GM12864 (cell line): ENCODE measurements at regions not wholly inside any gene's neighbourhood (a gene's known extent, or its start where the extent isn't known, plus 50 kb on each side); places are given as distances from the start of the nearest gene placed in this dataset.

Experiments
- DNase-seq: peaks from one replicate; pipeline ENCODE4 v3.0.0-alpha.2; 2011; ENCODE audit warnings: low read depth
- H3K4me3 ChIP-seq: 2 replicates; pipeline ENCODE4 v1.5.1; 2011; ENCODE audit warnings: mild to moderate bottlenecking, low read depth, low read length, control low read depth
- TF ChIP-seq, protein P1 (sequence below): IDR thresholded peaks from 2 replicates; pipeline ENCODE4 v1.5.1; 2011; ENCODE audit warnings: low read depth, mild to moderate bottlenecking, moderate library complexity, low read length, control low read depth, inconsistent platforms; ENCODE audit errors: missing control alignments

DNA sequence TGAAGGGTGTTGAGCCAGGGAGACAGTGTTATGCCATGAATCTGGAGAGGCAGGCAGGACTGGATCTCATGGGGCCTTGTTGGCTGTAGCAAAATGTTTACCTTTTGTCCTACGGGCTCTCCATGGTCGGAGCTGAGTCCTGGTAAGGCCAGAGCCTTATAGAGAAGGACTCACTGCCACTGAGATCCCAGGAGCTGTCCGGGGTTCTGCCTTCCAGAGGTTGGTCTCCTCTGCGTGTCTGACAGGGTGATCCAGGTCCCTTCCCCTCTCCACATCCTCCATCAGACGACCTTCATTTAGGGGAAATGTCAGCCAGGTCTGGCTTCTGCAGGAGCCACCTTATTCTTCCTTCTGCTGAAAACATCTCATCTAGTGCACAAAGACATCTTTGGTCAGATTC is 285.2 kb upstream of the N4BP1 start:
- TF ChIP-seq, protein P1, sequence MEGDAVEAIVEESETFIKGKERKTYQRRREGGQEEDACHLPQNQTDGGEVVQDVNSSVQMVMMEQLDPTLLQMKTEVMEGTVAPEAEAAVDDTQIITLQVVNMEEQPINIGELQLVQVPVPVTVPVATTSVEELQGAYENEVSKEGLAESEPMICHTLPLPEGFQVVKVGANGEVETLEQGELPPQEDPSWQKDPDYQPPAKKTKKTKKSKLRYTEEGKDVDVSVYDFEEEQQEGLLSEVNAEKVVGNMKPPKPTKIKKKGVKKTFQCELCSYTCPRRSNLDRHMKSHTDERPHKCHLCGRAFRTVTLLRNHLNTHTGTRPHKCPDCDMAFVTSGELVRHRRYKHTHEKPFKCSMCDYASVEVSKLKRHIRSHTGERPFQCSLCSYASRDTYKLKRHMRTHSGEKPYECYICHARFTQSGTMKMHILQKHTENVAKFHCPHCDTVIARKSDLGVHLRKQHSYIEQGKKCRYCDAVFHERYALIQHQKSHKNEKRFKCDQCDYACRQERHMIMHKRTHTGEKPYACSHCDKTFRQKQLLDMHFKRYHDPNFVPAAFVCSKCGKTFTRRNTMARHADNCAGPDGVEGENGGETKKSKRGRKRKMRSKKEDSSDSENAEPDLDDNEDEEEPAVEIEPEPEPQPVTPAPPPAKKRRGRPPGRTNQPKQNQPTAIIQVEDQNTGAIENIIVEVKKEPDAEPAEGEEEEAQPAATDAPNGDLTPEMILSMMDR: no peak
- H3K4me3 ChIP-seq: no peak overlapping the region
- no peak for DNase-seq

DNA sequence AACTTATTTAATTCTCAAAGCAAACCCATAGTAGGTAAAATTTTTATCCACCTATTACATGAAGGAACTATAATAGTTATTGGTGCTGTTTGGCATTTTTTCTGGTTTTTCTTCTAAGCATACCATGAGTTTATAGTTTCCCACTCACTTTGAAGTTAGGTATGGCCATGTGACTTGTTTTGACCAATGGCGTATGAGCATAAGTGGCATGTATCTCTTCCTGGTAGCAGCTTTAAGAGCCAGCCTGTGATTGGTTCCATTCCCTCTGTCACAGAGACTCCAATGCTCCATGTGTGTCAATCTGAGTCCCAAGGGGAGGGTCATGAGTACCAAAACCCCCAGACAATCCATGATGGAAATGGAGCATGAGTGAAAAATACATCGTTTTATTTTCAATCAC is 282.9 kb upstream of the N4BP1 start:
- TF ChIP-seq, protein P1: no peak
- DNase-seq: no peak

DNA sequence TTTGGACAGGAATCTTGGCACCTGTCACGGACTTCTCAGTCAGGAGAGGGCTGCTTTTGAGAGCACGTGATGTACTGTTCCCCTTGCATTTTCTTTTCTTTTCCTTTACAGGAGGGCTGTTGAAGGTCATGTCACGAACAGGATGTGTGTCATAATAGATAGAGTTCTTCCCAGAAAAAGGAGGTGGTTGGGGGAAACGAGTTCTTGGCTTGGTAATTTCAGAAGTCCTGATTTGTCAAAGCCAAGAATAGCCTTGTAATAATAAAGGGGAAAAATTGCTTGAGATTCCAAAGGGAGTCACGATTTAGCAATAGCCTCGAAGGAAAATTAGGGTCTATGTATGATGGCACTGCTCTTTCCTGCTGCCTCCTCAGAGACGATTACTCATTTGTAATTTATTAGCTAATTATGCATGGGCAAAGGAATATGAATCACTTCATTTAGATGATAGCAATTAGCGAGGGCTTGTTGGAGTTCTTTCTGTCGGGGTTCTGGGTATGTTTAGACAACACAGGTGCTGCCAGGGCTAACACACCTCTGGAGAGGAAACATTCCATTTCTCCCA is 277.7 kb upstream of the N4BP1 start:
- TF ChIP-seq, protein P1: no peak
- H3K4me3 ChIP-seq: no peak overlapping the region

More for the DNA sequence above, 282.9 kb upstream of the N4BP1 start:
- H3K4me3 ChIP-seq: no peak overlapping the region

DNA sequence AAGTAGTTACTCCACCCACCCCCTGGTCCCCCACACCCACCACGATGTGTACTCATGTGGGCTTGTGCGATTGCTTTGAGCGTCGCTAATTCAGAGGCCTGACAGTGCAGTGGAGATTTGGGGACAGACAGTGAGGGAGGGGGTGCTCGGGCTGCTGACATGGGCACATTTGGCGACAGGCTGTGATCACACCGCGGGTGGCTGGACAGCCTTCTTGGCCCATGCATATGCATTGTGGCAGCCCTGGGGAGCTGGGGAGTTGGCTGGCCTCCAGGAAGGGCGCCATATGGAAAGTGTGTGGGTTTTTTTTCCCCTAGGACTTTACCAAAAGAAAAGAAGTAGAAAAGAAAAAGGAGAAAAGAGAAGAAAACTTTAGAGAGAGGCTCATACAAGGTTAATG is 275.5 kb upstream of the N4BP1 start:
- DNase-seq: no peak
- TF ChIP-seq, protein P1: no peak
- no peak overlapping the region for H3K4me3 ChIP-seq

More for the DNA sequence above, 277.7 kb upstream of the N4BP1 start:
- no peak for DNase-seq

DNA sequence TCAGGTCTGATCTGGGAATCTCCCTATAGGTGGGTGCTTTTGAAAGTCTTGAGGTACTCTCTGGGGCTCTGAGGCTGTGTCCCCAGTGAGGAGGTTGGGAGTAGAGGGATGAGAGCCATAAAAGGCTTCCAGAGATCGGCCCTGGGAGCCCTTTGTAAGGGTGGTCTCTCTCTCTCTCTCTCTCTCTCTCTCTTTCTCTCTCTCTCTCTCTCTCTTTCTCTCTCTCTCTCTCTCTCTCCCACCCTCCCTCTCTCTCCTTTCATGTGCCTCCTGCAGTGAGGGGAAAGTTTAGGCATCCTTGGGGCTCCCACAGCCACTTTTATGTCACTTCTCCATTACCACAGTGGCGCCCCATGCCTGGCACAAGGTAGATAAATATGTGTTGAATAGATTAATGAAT is 271.3 kb upstream of the N4BP1 start:
- no peak overlapping the region for H3K4me3 ChIP-seq
- no peak for DNase-seq
- TF ChIP-seq, protein P1: no peak

DNA sequence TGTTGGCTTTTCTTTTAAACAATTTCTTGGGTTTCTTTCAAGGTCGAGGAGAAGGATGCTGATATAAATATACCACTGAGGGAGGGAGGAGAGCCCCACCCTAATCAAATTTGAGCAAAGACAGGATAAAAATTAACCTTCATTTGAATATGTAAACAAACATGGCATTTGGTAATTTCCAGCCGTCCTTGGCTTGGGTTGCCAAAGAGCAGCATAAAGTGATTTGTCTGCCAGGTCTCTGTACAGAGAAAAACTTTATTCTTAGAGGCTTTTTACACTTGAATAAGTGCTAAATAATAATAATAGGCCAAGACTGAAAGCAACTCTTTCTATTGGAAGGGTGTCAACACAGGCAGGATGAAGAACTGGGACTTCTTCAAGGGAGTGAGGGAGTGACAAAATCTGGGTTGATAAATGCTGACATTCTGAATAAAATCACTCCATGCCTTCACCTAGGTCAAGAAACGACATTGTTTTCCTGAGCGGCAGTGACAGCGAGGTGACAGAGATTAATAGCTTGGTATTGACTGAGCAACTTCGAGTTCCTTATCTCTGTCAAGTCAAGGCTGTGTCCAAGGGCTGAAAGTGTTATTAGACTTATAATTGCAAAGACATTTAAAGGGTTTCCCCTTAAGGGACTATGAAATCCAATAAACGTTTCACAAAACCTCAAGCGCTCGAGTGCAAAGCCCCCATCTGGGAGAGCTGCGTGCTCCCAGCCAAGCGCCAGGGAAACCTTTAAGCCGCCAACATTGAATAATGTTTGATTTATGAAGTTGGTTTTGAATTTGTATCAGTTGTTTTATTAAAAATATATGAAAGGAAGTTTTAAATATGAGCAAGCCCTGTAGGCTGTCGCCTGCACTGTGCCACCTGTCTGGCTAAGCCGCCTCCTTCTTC is 269.5 kb upstream of the N4BP1 start:
- TF ChIP-seq, protein P1: no peak
- no peak overlapping the region for H3K4me3 ChIP-seq
- no peak for DNase-seq
